ENCODE measurements at regions not wholly inside any gene's neighbourhood (a gene's known extent, or its start where the extent isn't known, plus 50 kb on each side); places are given as distances from the start of the nearest gene placed in this dataset.

- no peak for TF ChIP-seq CTCF (optimal IDR thresholded peaks at IDR 0.05 in 1 of 3, IDR thresholded peaks at IDR 0.05 in 1 of 3, conservative IDR thresholded peaks at IDR 0.05 in 1 of 3; ENCODE audit: extremely low read depth in 1 of 3, insufficient read depth in 2 of 3, low read length in 3 of 3)
- no peak for TF ChIP-seq EZH2 (IDR thresholded peaks at IDR 0.05; ENCODE audit: low read length)
Measured at GRCh38 chr9:81460693-81461092, 228.7 kb downstream of the TLE1 start.
